Liver (tissue), 3 donors: ENCODE measurements at regions not wholly inside any gene's neighbourhood (a gene's known extent, or its start where the extent isn't known, plus 50 kb on each side); places are given as distances from the start of the nearest gene placed in this dataset.

Experiments used
- CTCF ChIP-seq: fragments of 150-350 bp; IDR thresholded peaks from 2 replicates; pipeline ENCODE4 v1.5.1; 2017; ENCODE audit warnings: improper control_type of control experiment, low read depth, low read length; ENCODE audit not compliant: missing input control
- FOXA1 ChIP-seq: IDR thresholded peaks from 2 replicates; pipeline ENCODE4 v1.6.1; 2016; ENCODE audit warnings: antibody characterized with exemption
- FOXA2 ChIP-seq: IDR thresholded peaks from 2 replicates; pipeline ENCODE4 v1.6.1; 2016; ENCODE audit warnings: antibody characterized with exemption
- TAF1 ChIP-seq: conservative IDR thresholded peaks from 2 replicates; pipeline ENCODE4 v1.6.1; 2016; ENCODE audit warnings: antibody characterized with exemption, mild to moderate bottlenecking
- donor health status: healthy.
- donor health status: healthy.

GRCh38 chr4:17152941-17153540, 254.6 kb upstream of the LDB2 start:
- TF ChIP-seq CTCF (no peak), FOXA2 (no peak), TAF1 (no peak), FOXA1 (no peak)
